ENCODE measurements at regions not wholly inside any gene's neighbourhood (a gene's known extent, or its start where the extent isn't known, plus 50 kb on each side); places are given as distances from the start of the nearest gene placed in this dataset.

DNA sequence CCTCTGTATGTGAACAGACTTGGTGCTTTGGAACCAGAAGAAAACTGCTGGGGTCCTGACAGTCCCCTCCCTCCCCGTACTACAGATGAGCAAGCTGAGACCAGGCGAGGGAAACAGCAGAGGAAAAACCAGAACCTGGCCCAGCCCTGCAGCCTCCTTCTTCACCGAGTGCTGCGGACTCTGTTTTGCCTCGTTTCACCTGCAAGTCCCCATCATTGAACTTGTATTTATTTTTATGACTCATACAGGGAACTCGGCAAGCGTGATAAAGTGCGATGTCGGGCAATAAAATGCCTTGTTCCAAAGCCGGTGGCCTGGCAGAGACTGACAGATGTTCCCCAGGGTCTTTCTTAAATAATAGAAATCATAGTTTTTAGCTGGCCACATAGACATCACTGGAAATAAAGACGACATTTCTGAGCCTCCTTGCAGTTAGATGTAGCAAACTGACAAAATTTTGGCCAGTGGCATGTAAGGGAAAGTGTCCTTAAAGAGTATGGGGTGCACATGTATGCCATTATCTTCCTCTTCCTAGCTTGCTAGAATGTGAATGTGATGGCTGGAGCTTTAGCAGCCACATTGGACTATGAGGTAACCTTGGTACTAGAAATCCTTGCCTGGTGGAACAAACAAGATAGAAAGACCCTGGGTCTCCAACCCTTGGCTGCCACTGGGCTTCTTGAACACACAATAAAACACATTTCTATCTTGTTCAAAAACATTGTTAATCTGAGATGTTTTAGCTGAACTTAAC, 128.6 kb downstream of the IRF8 start:
- TF ChIP-seq, protein P1, sequence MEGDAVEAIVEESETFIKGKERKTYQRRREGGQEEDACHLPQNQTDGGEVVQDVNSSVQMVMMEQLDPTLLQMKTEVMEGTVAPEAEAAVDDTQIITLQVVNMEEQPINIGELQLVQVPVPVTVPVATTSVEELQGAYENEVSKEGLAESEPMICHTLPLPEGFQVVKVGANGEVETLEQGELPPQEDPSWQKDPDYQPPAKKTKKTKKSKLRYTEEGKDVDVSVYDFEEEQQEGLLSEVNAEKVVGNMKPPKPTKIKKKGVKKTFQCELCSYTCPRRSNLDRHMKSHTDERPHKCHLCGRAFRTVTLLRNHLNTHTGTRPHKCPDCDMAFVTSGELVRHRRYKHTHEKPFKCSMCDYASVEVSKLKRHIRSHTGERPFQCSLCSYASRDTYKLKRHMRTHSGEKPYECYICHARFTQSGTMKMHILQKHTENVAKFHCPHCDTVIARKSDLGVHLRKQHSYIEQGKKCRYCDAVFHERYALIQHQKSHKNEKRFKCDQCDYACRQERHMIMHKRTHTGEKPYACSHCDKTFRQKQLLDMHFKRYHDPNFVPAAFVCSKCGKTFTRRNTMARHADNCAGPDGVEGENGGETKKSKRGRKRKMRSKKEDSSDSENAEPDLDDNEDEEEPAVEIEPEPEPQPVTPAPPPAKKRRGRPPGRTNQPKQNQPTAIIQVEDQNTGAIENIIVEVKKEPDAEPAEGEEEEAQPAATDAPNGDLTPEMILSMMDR (IDR thresholded peaks at IDR 0.05; ENCODE audit: low read depth, low read length): no peak
- TF ChIP-seq POLR2A (IDR thresholded peaks at IDR 0.05; ENCODE audit: extremely low read depth, insufficient read length): no peak
- TF ChIP-seq, protein P2, sequence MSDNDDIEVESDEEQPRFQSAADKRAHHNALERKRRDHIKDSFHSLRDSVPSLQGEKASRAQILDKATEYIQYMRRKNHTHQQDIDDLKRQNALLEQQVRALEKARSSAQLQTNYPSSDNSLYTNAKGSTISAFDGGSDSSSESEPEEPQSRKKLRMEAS (IDR thresholded peaks at IDR 0.05; ENCODE audit: low read depth, low read length): no peak
- TF ChIP-seq MYC (IDR thresholded peaks at IDR 0.05; ENCODE audit: low read depth, low read length): no peak
- H3K4me3 ChIP-seq (ENCODE audit: low read depth, low read length): no peak overlapping the region
- no peak for DNase-seq (ENCODE audit: low read depth)

GRCh38 chr16:86029131-86029741, 130.3 kb downstream of the IRF8 start:
- TF ChIP-seq MYC (IDR thresholded peaks at IDR 0.05; ENCODE audit: low read depth, low read length): no peak
- TF ChIP-seq, protein P2 (IDR thresholded peaks at IDR 0.05; ENCODE audit: low read depth, low read length): no peak
- TF ChIP-seq POLR2A (IDR thresholded peaks at IDR 0.05; ENCODE audit: extremely low read depth, insufficient read length): no peak
- TF ChIP-seq, protein P1 (IDR thresholded peaks at IDR 0.05; ENCODE audit: low read depth, low read length): no peak
- H3K4me3 ChIP-seq (ENCODE audit: low read depth, low read length): no peak overlapping the region
- DNase-seq (ENCODE audit: low read depth): peak; percentile 47

DNA sequence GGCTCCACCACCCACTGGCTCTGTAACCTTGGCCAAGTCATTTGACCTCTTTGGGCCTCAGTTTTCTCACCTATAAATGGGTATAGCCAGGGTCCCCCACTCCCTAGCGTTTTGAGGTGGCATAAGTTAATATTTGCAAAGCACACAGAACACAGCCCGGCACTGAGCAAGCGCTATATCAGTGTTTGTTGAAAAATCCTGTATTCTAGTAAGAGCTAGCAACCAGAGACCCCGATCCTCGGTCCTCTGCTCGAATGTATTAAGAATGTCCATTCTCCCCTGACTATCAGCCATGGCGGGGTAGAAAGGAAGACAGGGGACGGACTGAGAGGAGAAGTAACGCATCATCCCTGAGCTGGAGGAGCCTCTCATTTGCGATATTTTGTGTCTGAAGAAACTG, 131.2 kb downstream of the IRF8 start:
- TF ChIP-seq POLR2A (IDR thresholded peaks at IDR 0.05; ENCODE audit: extremely low read depth, insufficient read length) (no peak), MYC (IDR thresholded peaks at IDR 0.05; ENCODE audit: low read depth, low read length) (no peak)
- TF ChIP-seq, protein P1 (IDR thresholded peaks at IDR 0.05; ENCODE audit: low read depth, low read length): no peak
- no peak overlapping the region for H3K4me3 ChIP-seq (ENCODE audit: low read depth, low read length)
- no peak for DNase-seq (ENCODE audit: low read depth)

- DNase-seq (ENCODE audit: low read depth): no peak
- H3K4me3 ChIP-seq (ENCODE audit: low read depth, low read length): no peak overlapping the region
- TF ChIP-seq, protein P1 (IDR thresholded peaks at IDR 0.05; ENCODE audit: low read depth, low read length): no peak
- TF ChIP-seq, protein P2 (IDR thresholded peaks at IDR 0.05; ENCODE audit: low read depth, low read length): no peak
- TF ChIP-seq POLR2A (IDR thresholded peaks at IDR 0.05; ENCODE audit: extremely low read depth, insufficient read length) (no peak), MYC (IDR thresholded peaks at IDR 0.05; ENCODE audit: low read depth, low read length) (no peak)
Measured at GRCh38 chr16:86031141-86031678, 132.2 kb downstream of the IRF8 start.

DNA sequence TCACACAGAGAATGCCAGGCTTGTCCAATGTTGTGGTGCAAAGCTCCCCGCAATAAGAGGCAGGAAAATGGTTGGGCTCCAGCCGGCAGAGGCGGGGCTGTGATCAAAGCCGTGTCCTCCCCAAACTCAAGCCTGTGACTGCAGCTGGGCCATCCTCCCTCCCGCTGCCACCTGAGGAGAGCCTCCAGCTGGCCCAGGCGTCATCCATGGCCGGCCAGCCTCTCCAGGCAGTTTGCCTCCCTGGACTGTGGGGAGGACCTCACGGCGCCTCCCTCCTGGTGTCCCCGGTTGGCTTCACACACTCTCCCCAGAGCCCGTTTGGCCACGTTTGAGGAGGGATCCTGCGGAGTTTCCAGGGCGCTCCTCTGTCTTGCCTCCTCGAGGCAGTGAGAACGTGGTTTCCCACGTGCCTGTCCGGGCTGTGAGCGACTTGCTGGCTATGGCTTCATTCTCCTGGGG, 134.1 kb downstream of the IRF8 start:
- H3K4me3 ChIP-seq (ENCODE audit: low read depth, low read length): no peak overlapping the region
- TF ChIP-seq, protein P1 (IDR thresholded peaks at IDR 0.05; ENCODE audit: low read depth, low read length): no peak
- TF ChIP-seq, protein P2 (IDR thresholded peaks at IDR 0.05; ENCODE audit: low read depth, low read length): no peak
- TF ChIP-seq MYC (IDR thresholded peaks at IDR 0.05; ENCODE audit: low read depth, low read length): no peak
- TF ChIP-seq POLR2A (IDR thresholded peaks at IDR 0.05; ENCODE audit: extremely low read depth, insufficient read length): no peak
- DNase-seq (ENCODE audit: low read depth): no peak
